ENCODE measurements at regions not wholly inside any gene's neighbourhood (a gene's known extent, or its start where the extent isn't known, plus 50 kb on each side); places are given as distances from the start of the nearest gene placed in this dataset.

DNA sequence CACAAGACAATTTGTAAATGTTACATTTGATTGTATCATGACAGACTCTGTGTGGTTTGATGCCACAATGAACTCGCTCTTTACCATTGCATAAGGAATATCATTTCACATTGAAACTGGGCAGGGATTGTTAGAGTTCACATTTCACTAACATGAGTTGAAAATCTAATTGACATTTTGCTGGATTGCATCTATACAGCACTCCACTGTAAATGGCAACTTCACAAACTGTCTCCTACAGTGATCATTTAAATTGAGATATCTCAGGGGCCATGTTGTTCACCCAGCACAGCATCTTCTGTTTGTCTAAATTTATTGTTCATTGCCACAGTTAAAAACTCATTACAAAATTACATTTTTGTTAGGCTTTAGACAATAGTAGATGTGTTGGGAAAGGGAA is 499.4 kb downstream of the GBE1 start:
- in situ Hi-C loops (cut with MboI) (no loop called here), intact Hi-C loops (cut with micrococcal nuclease) (no loop called here)
- ATAC-seq (no peak), DNase-seq (ENCODE audit: extremely low read depth in 1 of 4, low spot score in 3 of 4) (no peak), FAIRE-seq (no peak)
- Histone ChIP-seq H4K20me1 (replicated peaks; ENCODE audit: control insufficient read depth, insufficient read depth, low read length) (no peaks in the 10 kb centered on the region), H3K9me3 (replicated peaks; ENCODE audit: control insufficient read depth, insufficient read depth, low read depth, low read length) (no peaks in the 10 kb centered on the region), H3K36me3 (ENCODE audit: control insufficient read depth, insufficient read depth, low read length) (no peaks in the 10 kb centered on the region), H3K27ac (ENCODE audit: extremely low read depth, low read depth, low read length) (no peak overlapping the region), H3K4me2 (ENCODE audit: insufficient read depth, low read length) (no peak overlapping the region), H3K79me2 (ENCODE audit: control insufficient read depth, insufficient read depth, low read length) (no peaks in the 10 kb centered on the region), H3K4me3 (no peak overlapping the region), H3K4me1 (replicated peaks in 1 of 2; ENCODE audit: control insufficient read depth in 2 of 2, insufficient read depth in 2 of 2, low read length in 2 of 2) (no peaks in the 10 kb centered on the region), H3K9me1 (ENCODE audit: control insufficient read depth, insufficient read depth, low read length) (no peaks in the 10 kb centered on the region), H3K9ac (ENCODE audit: insufficient read depth in 1 of 2, low read depth in 2 of 2, low read length in 2 of 2) (no peak overlapping the region), H2AFZ (ENCODE audit: low read depth, low read length) (no peak overlapping the region), H3K27me3 (ENCODE audit: control insufficient read depth in 2 of 2, insufficient read depth in 2 of 2, low read length in 2 of 2) (no peaks in the 10 kb centered on the region)
- POLR2A ChIA-PET, result no interaction called here
- no TSS peak for BruUV-seq (replicated peaks)
- 0% methylated on average over 1 of the region's 1 CpG for WGBS (ENCODE audit: insufficient coverage, low coverage, missing lambda C conversion rate)
- CTCF ChIA-PET (ENCODE audit: low intra/inter-chr PET ratio), result no interaction called here
- TF ChIP-seq PRDM10 (IDR thresholded peaks at IDR 0.05; ENCODE audit: partially characterized antibody) (no peak), MAZ (CRISPR knock-in tag; conservative IDR thresholded peaks at IDR 0.05 in 1 of 2, IDR thresholded peaks at IDR 0.05 in 1 of 2) (no peak), ZNF79 (CRISPR knock-in tag; IDR thresholded peaks at IDR 0.05; ENCODE audit: low read depth) (no peak), EWSR1 (IDR thresholded peaks at IDR 0.05; ENCODE audit: borderline replicate concordance, low read depth, partially characterized antibody) (no peak), HIVEP1 (CRISPR knock-in tag; IDR thresholded peaks at IDR 0.05) (no peak), PHTF2 (CRISPR knock-in tag; IDR thresholded peaks at IDR 0.05) (no peak)
- TF ChIP-seq, protein P1, sequence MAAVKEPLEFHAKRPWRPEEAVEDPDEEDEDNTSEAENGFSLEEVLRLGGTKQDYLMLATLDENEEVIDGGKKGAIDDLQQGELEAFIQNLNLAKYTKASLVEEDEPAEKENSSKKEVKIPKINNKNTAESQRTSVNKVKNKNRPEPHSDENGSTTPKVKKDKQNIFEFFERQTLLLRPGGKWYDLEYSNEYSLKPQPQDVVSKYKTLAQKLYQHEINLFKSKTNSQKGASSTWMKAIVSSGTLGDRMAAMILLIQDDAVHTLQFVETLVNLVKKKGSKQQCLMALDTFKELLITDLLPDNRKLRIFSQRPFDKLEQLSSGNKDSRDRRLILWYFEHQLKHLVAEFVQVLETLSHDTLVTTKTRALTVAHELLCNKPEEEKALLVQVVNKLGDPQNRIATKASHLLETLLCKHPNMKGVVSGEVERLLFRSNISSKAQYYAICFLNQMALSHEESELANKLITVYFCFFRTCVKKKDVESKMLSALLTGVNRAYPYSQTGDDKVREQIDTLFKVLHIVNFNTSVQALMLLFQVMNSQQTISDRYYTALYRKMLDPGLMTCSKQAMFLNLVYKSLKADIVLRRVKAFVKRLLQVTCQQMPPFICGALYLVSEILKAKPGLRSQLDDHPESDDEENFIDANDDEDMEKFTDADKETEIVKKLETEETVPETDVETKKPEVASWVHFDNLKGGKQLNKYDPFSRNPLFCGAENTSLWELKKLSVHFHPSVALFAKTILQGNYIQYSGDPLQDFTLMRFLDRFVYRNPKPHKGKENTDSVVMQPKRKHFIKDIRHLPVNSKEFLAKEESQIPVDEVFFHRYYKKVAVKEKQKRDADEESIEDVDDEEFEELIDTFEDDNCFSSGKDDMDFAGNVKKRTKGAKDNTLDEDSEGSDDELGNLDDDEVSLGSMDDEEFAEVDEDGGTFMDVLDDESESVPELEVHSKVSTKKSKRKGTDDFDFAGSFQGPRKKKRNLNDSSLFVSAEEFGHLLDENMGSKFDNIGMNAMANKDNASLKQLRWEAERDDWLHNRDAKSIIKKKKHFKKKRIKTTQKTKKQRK (IDR thresholded peaks at IDR 0.05; ENCODE audit: borderline replicate concordance, low read depth, low read length), result no peak

Measured in K562 (cell line).